ENCODE measurements at regions not wholly inside any gene's neighbourhood (a gene's known extent, or its start where the extent isn't known, plus 50 kb on each side); places are given as distances from the start of the nearest gene placed in this dataset.

- H3K36me3 Mint-ChIP-seq, result peaks cover 0 to 6% (median 0%) of the 10 kb centered on the region in 3 donors
- H3K4me3 Mint-ChIP-seq, result peak overlapping the region in 1 of 5 donors; percentile 7
- peak overlapping the region in 5 of 6 donors; percentile 12 to 97 (median 90) for H3K27ac Mint-ChIP-seq
- H3K4me1 Mint-ChIP-seq, result peaks cover 88 to 97% of the 10 kb centered on the region in 2 donors
- H3K27me3 Mint-ChIP-seq (ENCODE audit: low read depth in 3 of 3), result peaks cover 13 to 21% (median 18%) of the 10 kb centered on the region in 3 donors
- no peak for DNase-seq
- H3K9me3 Mint-ChIP-seq, result no peaks in the 10 kb centered on the region
Measured at GRCh38 chr1:24993871-24994580, 64.0 kb upstream of the RUNX3 start.

GRCh38 chr1:24992761-24993211, 62.7 kb upstream of the RUNX3 start:
- peaks cover 81 to 95% of the 10 kb centered on the region in 2 donors for H3K4me1 Mint-ChIP-seq
- H3K4me3 Mint-ChIP-seq, result peak overlapping the region; percentile 79 to 91 (median 87)
- DNase-seq, result peak; percentile 63 to 64 (median 63)

GRCh38 chr1:24992124-24992760, 62.2 kb upstream of the RUNX3 start:
- Mint-ChIP-seq H3K36me3 (peaks cover 0 to 10% (median 4%) of the 10 kb centered on the region in 3 donors), H3K4me1 (peaks cover 76 to 90% of the 10 kb centered on the region in 2 donors), H3K27me3 (ENCODE audit: low read depth in 3 of 3) (peaks cover 20 to 26% (median 21%) of the 10 kb centered on the region in 3 donors), H3K9me3 (no peaks in the 10 kb centered on the region), H3K4me3 (peak overlapping the region; percentile 79 to 91 (median 87)), H3K27ac (peak overlapping the region; percentile 90 to 97 (median 96))
- no peak for DNase-seq

More at GRCh38 chr1:24992761-24993211, 62.7 kb upstream of the RUNX3 start:
- peaks cover 0 to 6% (median 4%) of the 10 kb centered on the region in 3 donors for H3K36me3 Mint-ChIP-seq
- H3K27me3 Mint-ChIP-seq (ENCODE audit: low read depth in 3 of 3), result peaks cover 23 to 26% (median 23%) of the 10 kb centered on the region in 3 donors
- H3K27ac Mint-ChIP-seq, result peak overlapping the region; percentile 90 to 97 (median 96)
- no peaks in the 10 kb centered on the region for H3K9me3 Mint-ChIP-seq

GRCh38 chr1:24991697-24992096, 61.6 kb upstream of the RUNX3 start:
- DNase-seq, result no peak
- H3K4me1 Mint-ChIP-seq, result peaks cover 70 to 84% of the 10 kb centered on the region in 2 donors
- H3K27me3 Mint-ChIP-seq (ENCODE audit: low read depth in 3 of 3), result peaks cover 22 to 23% (median 22%) of the 10 kb centered on the region in 3 donors
- peak overlapping the region; percentile 90 to 97 (median 96) for H3K27ac Mint-ChIP-seq
- H3K36me3 Mint-ChIP-seq, result peaks cover 0 to 6% (median 4%) of the 10 kb centered on the region in 3 donors
- peak overlapping the region; percentile 79 to 91 (median 87) for H3K4me3 Mint-ChIP-seq
- no peaks in the 10 kb centered on the region for H3K9me3 Mint-ChIP-seq

GRCh38 chr1:24990779-24991641, 60.9 kb upstream of the RUNX3 start:
- Mint-ChIP-seq H3K36me3 (peaks cover 0 to 6% (median 4%) of the 10 kb centered on the region in 3 donors), H3K4me3 (peak overlapping the region; percentile 20 to 91 (median 74)), H3K27ac (peak overlapping the region; percentile 90 to 97 (median 96)), H3K27me3 (ENCODE audit: low read depth in 3 of 3) (peaks cover 22 to 23% (median 22%) of the 10 kb centered on the region in 3 donors), H3K9me3 (no peaks in the 10 kb centered on the region), H3K4me1 (peaks cover 66 to 82% of the 10 kb centered on the region in 2 donors)
- no peak for DNase-seq

GRCh38 chr1:24990136-24990535, 60.1 kb upstream of the RUNX3 start:
- Mint-ChIP-seq H3K9me3 (no peaks in the 10 kb centered on the region), H3K27me3 (ENCODE audit: low read depth in 3 of 3) (peaks cover 22 to 27% (median 24%) of the 10 kb centered on the region in 3 donors), H3K36me3 (peaks cover 0 to 6% (median 4%) of the 10 kb centered on the region in 3 donors), H3K4me1 (peaks cover 65 to 82% of the 10 kb centered on the region in 2 donors), H3K4me3 (peak overlapping the region in 4 of 5 donors; percentile 29 to 57 (median 52)), H3K27ac (peak overlapping the region in 2 of 6 donors; percentile 72 to 77)
- no peak for DNase-seq

GRCh38 chr1:24989082-24989481, 59.0 kb upstream of the RUNX3 start:
- H3K27me3 Mint-ChIP-seq (ENCODE audit: low read depth in 3 of 3), result peaks cover 20 to 32% (median 25%) of the 10 kb centered on the region in 3 donors
- peak overlapping the region in 2 of 5 donors; percentile 10 to 29 for H3K4me3 Mint-ChIP-seq
- no peak for DNase-seq
- H3K4me1 Mint-ChIP-seq, result peaks cover 67 to 82% of the 10 kb centered on the region in 2 donors
- peak overlapping the region in 1 of 6 donors; percentile 46 for H3K27ac Mint-ChIP-seq
- peaks cover 0 to 6% (median 4%) of the 10 kb centered on the region in 3 donors for H3K36me3 Mint-ChIP-seq
- no peaks in the 10 kb centered on the region for H3K9me3 Mint-ChIP-seq

- H3K36me3 Mint-ChIP-seq, result peaks cover 0 to 6% (median 4%) of the 10 kb centered on the region in 3 donors
- H3K4me3 Mint-ChIP-seq, result peak overlapping the region in 1 of 5 donors; percentile 33
- H3K27me3 Mint-ChIP-seq (ENCODE audit: low read depth in 3 of 3), result peaks cover 25 to 34% (median 25%) of the 10 kb centered on the region in 3 donors
- no peak for DNase-seq
- peaks cover 67 to 82% of the 10 kb centered on the region in 2 donors for H3K4me1 Mint-ChIP-seq
- no peaks in the 10 kb centered on the region for H3K9me3 Mint-ChIP-seq
- no peak overlapping the region for H3K27ac Mint-ChIP-seq
Measured at GRCh38 chr1:24988558-24988912, 58.5 kb upstream of the RUNX3 start.

GRCh38 chr1:24987875-24988557, 57.9 kb upstream of the RUNX3 start:
- Mint-ChIP-seq H3K27me3 (ENCODE audit: low read depth in 3 of 3) (peaks cover 26 to 39% (median 30%) of the 10 kb centered on the region in 3 donors), H3K9me3 (no peaks in the 10 kb centered on the region), H3K4me3 (peak overlapping the region in 1 of 5 donors; percentile 7), H3K36me3 (peaks cover 0 to 6% (median 4%) of the 10 kb centered on the region in 3 donors), H3K4me1 (peaks cover 63 to 82% of the 10 kb centered on the region in 2 donors), H3K27ac (peak overlapping the region in 2 of 6 donors; percentile 42 to 45)
- DNase-seq, result no peak

GRCh38 chr1:24987424-24987823, 57.3 kb upstream of the RUNX3 start:
- Mint-ChIP-seq H3K4me3 (no peak overlapping the region), H3K27ac (peak overlapping the region in 1 of 6 donors; percentile 68), H3K27me3 (ENCODE audit: low read depth in 3 of 3) (peaks cover 24 to 37% (median 31%) of the 10 kb centered on the region in 3 donors), H3K9me3 (no peaks in the 10 kb centered on the region), H3K36me3 (peaks cover 0 to 4% (median 3%) of the 10 kb centered on the region in 3 donors), H3K4me1 (peaks cover 60 to 79% of the 10 kb centered on the region in 2 donors)
- DNase-seq, result no peak

GRCh38 chr1:24986372-24986965, 56.4 kb upstream of the RUNX3 start:
- Mint-ChIP-seq H3K9me3 (no peaks in the 10 kb centered on the region), H3K36me3 (peaks cover 0 to 4% (median 3%) of the 10 kb centered on the region in 3 donors), H3K27me3 (ENCODE audit: low read depth in 3 of 3) (peaks cover 26 to 38% (median 33%) of the 10 kb centered on the region in 3 donors), H3K4me1 (peaks cover 53 to 76% of the 10 kb centered on the region in 2 donors), H3K4me3 (no peak overlapping the region), H3K27ac (peak overlapping the region in 3 of 6 donors; percentile 46 to 75 (median 56))
- no peak for DNase-seq

- peaks cover 0 to 4% (median 3%) of the 10 kb centered on the region in 3 donors for H3K36me3 Mint-ChIP-seq
- H3K4me3 Mint-ChIP-seq, result peak overlapping the region in 2 of 5 donors; percentile 60 to 82
- no peak for DNase-seq
- H3K27ac Mint-ChIP-seq, result peak overlapping the region in 5 of 6 donors; percentile 64 to 93 (median 86)
- H3K27me3 Mint-ChIP-seq (ENCODE audit: low read depth in 3 of 3), result peaks cover 26 to 39% (median 32%) of the 10 kb centered on the region in 3 donors
- H3K4me1 Mint-ChIP-seq, result peaks cover 47 to 69% of the 10 kb centered on the region in 2 donors
- H3K9me3 Mint-ChIP-seq, result no peaks in the 10 kb centered on the region
Measured at GRCh38 chr1:24985737-24986136, 55.7 kb upstream of the RUNX3 start.
